H1 (cell line): ENCODE measurements at regions not wholly inside any gene's neighbourhood (a gene's known extent, or its start where the extent isn't known, plus 50 kb on each side); places are given as distances from the start of the nearest gene placed in this dataset.

Experiments used
- FOSL1 ChIP-seq: IDR thresholded peaks from 2 replicates; pipeline ENCODE4 v1.6.1; 2011; ENCODE audit warnings: mild to moderate bottlenecking, low read depth, low read length, moderate library complexity; ENCODE audit not compliant: insufficient read depth
- POLR2A ChIP-seq, 2 experiments: IDR thresholded peaks; 1 replicate in 1 of 2; 2 replicates in 1 of 2; pipeline ENCODE4 v1.6.1; 2011; ENCODE audit warnings: low read depth in 2 of 2, low read length in 2 of 2, mild to moderate bottlenecking in 2 of 2; ENCODE audit errors: control extremely low read depth in 1 of 2
- SIRT6 ChIP-seq: IDR thresholded peaks from one replicate; pipeline ENCODE4 v1.7.1; 2012; ENCODE audit warnings: low read length, inconsistent platforms
- TBP ChIP-seq: IDR thresholded peaks from 2 replicates; pipeline ENCODE4 v1.6.1; 2011; ENCODE audit warnings: low read depth, low read length, improper control_type of control experiment
- TCF12 ChIP-seq: IDR thresholded peaks from 2 replicates; pipeline ENCODE4 v1.6.1; 2011; ENCODE audit warnings: low read depth, mild to moderate bottlenecking, low read length

DNA sequence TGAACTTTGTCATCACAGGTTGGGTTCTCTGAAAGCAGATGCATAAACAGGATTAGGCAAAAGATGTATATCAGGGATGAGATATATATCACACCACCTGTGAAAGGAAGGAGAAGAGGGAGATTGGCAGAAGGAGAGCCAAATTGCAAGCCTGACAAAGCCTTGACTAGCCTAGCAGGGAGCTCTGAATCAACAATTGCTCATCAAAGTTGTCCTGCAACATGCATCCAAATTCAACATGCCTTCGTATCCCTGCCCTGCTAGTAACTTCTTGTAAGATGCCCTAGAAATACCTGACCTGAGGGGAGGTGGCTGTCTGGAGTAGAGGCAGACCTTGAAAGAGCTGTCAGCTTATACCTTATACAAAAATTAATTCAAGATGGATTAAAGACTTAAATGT, 207.1 kb upstream of the HTR1E start (continued):
- TF ChIP-seq POLR2A (IDR thresholded peaks at IDR 0.05; ENCODE audit: control extremely low read depth in 1 of 2, low read depth in 2 of 2, low read length in 2 of 2) = no peak
- TF ChIP-seq TCF12 = no peak
- no peak for TF ChIP-seq FOSL1
- TF ChIP-seq SIRT6 = no peak
- no peak for TF ChIP-seq TBP
